T follicular helper cell (primary cell): ENCODE measurements at regions not wholly inside any gene's neighbourhood (a gene's known extent, or its start where the extent isn't known, plus 50 kb on each side); places are given as distances from the start of the nearest gene placed in this dataset.
"Not testable (repeated sequence)": the region's sequence is repeated elsewhere in the genome, so short reads cannot be mapped to it uniquely, and the experiment has no call there.

Source experiments
- DNase-seq: peaks from one replicate; pipeline ENCODE4 v3.0.0-alpha.2; 2020; ENCODE audit warnings: low read depth

GRCh38 chr9:135358552-135358940 is 121.0 kb upstream of the PPP1R26 start:
- no peak for DNase-seq

DNA sequence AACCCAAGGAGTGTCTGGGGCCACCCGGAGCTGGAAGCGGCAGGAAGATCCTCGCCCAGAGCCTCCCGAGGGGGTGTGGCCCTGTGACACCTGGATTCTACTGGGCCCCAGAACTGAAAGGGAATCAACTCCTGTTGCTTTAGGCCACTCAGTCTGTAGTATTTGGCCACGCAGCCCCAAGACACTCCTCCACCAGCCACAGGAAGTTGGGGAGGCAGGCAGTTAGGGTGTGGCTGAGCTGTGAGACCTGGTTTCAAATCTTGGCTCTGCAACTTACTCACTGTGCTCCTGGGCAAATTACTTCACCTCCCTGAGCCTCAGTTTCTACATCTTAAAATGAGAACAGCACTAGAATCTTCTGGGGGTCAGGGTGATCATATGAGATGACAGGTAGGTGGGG is 119.8 kb upstream of the PPP1R26 start:
- no peak for DNase-seq

GRCh38 chr9:135360617-135361016 is 119.0 kb upstream of the PPP1R26 start:
- no peak for DNase-seq

DNA sequence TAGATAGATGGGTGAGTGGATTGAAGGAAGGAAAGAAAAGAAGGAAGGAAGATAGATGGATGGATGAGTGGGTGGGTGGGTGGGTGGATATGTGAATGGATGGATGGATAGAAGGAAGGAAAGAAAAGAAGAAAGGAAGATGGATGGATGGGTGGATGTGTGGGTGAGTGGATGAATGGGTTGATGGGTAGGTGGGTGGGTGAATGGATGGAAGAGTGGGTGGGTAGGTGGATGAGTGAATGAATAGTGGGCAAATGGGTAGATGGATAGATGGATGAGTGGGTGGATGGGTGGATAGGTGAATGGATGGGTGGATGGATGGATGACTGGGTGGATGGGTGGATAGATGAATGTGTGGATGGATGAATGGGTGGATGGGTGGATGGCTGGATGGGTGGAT is 117.9 kb upstream of the PPP1R26 start:
- DNase-seq, result not testable (repeated sequence)

DNA sequence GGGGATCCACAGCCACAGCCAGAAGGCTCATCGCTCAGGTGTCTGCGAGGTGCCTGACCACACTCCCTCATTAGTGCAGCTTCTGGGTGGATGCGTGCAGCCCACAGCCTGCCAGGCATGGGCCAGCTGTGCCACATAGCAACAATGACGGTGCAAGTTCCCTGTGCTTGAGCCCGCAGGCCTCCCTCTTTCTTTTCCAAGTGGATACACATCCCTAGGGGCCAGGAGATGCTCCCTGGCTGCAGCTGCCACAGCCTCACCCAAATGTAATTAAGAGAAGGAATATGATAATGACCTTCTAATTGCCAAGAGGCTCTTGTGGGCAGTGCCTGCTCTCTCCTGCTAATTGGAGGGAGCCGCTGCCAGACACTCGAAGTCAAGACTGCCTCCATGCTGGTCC is 116.0 kb upstream of the PPP1R26 start:
- no peak for DNase-seq

GRCh38 chr9:135365013-135365768 is 114.4 kb upstream of the PPP1R26 start:
- no peak for DNase-seq

DNA sequence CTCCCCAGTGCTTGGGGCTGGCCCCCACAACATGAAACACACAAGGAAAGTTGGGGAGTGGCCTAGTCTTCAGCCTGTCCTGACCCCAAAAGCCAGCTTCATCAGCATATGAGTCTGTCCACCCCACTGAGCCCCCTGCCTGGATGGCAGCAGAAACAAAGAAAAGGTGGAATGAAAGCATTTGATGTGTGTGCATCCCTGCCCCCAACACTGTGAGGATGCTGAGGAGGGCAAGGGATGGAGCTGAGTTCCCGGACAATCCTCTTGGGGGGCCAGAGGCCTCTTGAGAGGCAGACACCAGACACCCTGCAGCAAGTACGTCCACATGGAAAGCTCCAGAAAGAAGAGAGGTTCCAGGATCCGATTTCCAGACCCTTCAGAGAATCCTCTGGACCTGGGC is 113.5 kb upstream of the PPP1R26 start:
- DNase-seq, result no peak

DNA sequence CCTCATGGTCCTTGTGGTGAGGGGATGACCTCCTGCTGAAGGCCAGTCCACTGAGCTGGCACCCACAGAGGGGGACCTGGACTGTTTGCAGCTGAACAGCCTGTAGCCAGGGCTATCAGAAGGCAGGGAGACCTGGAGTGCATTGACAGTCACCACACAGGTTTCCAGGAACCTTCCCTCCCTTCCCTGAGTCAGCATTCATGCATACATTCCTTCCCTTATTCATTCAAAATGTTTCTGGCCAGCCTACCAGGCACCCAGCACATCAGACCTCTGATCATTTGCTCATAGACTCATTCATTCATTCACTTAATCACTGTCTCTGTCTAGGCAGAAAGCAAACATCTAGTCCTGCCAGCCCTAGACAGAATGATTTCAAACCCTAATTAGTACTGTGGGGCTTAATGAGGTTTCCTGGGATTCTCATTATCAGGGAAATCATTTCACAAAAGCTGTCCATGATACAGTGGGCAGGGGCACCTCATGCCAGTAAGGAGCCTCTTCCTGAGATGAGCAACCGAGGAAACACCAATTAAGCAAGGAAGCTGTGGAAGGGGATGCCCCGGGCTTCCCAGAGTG is 110.1 kb upstream of the PPP1R26 start:
- no peak for DNase-seq

DNA sequence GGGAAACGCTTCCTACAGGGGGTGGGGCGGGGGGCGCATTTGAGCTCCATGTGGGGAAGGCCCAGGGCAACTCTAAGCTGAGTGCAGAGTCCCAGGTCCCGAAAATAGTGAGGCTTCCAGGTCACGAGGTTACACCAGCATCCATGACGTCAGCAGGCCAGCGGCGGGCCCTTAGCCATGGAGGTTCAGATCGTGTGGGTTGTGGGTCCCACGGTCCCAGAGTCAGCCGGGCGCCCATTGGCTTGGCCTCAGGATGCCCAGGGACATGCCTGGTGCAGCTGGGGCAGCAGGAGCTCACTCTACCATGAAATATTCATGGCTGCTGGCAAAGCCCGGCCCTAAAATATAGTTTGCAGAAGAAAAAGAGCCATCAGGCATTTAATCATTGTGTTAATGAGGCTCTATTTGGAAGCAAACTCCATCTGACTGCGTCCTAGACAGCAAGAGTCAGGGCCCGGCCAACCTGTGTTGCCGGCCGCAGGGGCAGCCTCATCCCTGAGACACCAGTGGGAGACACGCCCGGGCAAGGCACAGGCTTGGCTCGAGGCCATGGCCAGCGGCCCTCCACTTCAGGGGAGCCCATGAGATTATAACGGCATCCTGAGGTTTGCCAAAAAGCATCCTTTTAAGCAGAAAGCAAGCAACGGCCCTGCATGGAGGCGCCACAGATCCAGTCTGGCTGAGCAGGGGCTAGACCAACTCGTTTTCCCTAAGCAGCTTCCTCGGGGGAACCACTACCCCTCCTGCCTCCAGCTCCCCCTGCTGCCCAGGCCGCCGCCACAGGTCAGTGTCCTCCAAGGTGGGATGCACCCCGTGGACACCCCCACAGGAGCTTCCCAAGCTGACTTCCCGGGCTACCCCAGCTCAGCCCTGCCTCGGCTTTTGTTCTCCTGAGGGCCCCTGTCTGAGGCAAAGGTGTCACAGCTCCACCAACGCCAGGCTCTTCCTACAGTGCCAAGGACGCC is 108.9 kb upstream of the PPP1R26 start:
- DNase-seq, result no peak

DNA sequence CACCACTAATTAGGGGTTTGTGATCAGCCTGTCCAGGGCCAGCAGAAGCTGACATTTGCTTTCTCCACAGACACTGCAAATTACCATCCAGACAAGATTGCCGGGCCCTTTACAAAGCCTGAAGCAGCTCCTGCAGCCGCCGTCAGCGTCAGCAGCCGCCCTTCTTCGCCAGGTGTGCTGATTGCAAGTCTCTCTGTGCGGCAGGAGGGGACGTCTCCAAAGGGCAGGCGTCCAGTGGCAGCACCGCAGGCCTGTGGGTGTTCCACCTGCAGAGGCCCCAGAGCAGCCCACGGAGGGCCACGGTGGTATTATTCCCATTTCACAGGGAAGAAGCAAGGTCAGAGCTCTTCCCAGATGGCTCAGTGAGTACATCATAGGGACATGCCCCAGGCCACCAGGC is 108.0 kb upstream of the PPP1R26 start:
- DNase-seq, result no peak

DNA sequence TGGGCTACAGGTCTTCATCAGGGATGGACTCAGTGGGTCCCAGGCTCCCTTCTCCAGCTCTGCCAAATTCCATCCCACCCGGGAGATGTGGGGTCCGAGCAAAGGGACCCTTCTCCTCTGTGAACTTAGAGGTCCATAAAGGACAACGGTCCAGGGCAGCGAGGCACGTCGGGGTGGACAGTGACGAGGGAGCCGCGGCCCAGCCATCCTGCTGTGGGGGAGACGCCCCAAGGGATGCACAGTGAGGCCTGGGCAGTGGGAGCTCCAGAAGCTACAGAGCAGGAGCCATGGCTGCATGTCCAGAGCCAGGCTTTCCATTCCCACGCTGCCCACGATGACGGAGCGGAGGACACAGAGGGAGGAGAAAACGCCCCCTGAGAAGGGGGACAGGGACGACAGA is 107.5 kb upstream of the PPP1R26 start:
- no peak for DNase-seq

DNA sequence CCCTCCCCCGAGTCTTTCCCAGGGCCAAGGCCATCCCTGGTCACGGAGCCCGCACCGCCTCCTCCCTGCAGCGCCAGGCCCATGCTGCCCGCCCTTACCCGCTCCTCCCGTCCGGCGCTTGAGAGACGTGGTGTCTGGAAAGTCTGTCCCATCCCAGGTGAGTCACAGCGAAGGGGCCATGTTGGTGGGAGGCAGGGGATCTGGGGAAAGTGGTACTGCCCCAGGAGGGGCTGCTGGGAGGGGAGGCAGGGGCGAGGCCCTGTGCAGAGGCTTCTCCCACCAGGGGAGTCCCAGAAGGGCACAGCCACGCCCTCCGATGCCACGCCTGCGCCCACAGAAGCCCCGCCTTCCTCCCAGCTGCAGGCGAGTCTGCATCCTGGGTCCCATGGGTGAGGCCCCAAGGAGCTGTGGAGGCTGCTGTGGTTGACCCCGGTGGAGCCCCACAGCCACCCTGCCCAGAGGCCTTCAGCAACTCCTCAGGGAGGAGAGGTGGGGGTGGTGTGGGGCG is 107.0 kb upstream of the PPP1R26 start:
- no peak for DNase-seq

- no peak for DNase-seq
These were observed 106.4 kb upstream of the PPP1R26 start for GRCh38 chr9:135373151-135373685.

- no peak for DNase-seq
These were observed 105.8 kb upstream of the PPP1R26 start for GRCh38 chr9:135373820-135374219.

- no peak for DNase-seq
These were observed 105.0 kb upstream of the PPP1R26 start for GRCh38 chr9:135374591-135374990.

GRCh38 chr9:135375001-135375400 is 104.6 kb upstream of the PPP1R26 start:
- DNase-seq, result no peak

DNA sequence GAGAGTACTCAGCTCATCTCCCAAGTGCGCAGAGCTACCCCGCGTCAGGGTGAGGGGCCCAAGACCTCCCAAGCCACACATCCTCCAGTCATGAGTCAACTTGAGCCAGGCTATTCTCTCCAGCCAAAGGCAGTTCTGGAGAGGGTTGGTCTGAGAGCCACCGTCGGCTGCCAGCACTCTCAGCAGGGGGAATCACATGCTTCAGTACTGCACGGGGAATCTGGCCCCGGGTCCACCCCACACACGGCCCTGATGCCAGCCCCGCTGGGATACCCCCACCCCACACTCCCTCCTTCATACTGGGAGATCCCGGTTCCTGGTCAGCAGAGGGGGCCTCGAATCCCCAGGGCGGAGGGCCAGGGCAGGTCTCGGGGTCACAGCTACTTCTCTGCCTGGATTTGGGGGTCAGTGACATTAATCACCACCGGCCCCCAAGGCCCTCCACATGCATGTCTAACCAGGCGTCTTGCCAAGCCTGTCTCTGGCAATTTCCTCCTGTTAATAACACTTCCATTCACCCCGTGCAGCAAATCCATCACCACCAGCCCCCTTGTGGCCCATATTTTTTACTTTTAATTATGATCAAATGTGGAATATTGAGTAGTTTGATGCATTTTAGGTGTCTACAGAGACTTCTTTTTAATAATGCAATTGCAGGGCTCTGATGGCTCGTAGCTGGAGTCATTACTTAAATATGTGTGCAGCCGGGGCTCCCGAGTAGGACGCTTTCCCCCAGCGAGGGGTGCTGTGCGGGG is 102.9 kb upstream of the PPP1R26 start:
- DNase-seq, result no peak

DNA sequence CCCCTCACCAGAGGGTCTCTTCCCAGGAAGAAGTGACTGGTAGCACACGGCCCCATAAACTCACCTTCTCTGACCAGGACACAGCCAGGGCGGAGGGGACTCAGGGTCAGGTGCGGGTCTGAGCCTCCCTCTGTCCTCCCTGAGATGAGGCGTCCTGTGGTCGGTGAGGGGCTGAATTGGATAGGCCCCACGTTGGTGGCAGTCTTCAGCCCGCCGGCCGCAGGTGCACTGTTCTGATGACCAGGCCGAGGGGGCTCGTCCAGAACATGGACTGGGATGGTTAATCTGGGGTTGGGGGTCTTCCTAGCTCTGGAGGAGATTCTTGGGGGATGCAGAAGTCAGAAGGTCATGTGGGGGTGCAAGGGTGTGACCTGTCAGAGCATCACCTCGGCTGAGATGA is 102.2 kb upstream of the PPP1R26 start:
- DNase-seq, result no peak

DNA sequence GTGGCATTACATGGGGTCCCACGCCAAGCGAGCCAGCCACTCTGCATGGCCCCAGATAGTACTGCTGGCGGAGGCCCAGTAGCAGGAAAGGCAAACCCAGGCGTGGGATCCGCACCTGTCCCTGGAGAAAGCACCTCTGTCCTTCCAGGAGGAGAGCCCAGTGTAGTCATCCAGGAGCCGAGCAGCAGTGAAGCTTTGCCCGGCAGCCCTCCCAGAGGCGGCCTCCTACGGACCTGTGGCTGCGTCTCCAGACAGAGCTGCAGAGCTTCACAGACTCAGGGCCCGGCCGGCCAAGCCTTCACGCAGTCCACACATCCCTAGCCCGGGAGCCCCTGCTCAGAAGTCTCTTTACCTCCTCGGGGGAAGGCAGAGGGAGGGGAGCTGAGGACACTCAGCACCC is 100.8 kb upstream of the PPP1R26 start:
- DNase-seq, result no peak

DNA sequence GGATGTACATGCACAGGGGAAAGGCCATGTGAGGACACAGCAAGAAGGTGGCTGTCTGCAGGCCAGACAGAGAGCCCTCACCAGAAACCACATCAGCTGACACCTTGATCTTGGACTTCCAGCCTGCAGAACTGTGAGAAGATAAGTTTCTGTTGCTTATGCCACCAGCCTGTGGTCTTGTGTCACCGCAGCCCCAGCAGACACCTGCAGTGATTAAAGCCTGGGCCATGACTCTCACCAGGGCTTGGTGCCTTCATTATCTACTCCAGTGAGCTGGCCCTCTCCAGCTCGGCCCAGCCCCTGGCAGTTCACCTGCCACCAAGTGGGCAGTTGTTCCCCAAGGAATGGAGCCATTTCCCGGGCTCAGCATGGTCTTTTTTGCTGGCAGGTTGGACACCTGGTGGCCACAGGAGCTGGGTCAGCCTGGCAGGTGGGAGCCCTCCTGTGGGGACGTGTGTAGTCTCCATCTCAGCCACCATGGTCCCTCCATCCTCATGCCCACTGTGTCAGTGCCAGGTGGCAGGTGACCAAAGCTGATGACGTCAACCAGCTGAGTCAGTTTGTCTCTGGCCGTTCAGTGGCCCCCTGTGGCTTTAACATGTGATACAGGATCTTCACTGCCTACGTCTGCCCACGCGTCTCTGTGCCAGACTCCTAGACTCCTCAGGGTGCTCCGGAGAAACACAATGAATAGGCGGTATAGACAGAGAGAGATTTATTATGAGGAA is 99.9 kb upstream of the PPP1R26 start:
- DNase-seq, result no peak
